H9 (cell line): ENCODE measurements at regions not wholly inside any gene's neighbourhood (a gene's known extent, or its start where the extent isn't known, plus 50 kb on each side); places are given as distances from the start of the nearest gene placed in this dataset.

Experiments used
- DNase-seq: peaks from one replicate; pipeline ENCODE4 v3.0.0-alpha.2; 2017
- H2AFZ ChIP-seq: one replicate; pipeline ENCODE4 v1.6.1; 2013; ENCODE audit warnings: mild to moderate bottlenecking, low read length, control low read depth, moderate library complexity
- H2AK5ac ChIP-seq: 2 replicates; pipeline ENCODE4 v1.6.1; 2013; ENCODE audit warnings: low read length, control low read depth, mixed read lengths; ENCODE audit not compliant: insufficient read length
- H2BK120ac ChIP-seq: one replicate; pipeline ENCODE4 v1.6.1; 2013; ENCODE audit warnings: low read depth, mild to moderate bottlenecking, low read length, control low read depth, inconsistent platforms; ENCODE audit not compliant: poor library complexity, severe bottlenecking
- H2BK12ac ChIP-seq: 2 replicates; pipeline ENCODE4 v1.6.1; 2013; ENCODE audit warnings: low read length, control low read depth, mixed read lengths, low read depth; ENCODE audit not compliant: insufficient read length
- H2BK15ac ChIP-seq: 2 replicates; pipeline ENCODE4 v1.6.1; 2013; ENCODE audit warnings: low read depth, low read length, control low read depth
- H2BK20ac ChIP-seq: one replicate; pipeline ENCODE4 v1.6.1; 2013; ENCODE audit warnings: low read depth, mild to moderate bottlenecking, low read length, control low read depth, inconsistent platforms; ENCODE audit not compliant: poor library complexity, severe bottlenecking
- H2BK5ac ChIP-seq: 2 replicates; pipeline ENCODE4 v1.6.1; 2013; ENCODE audit warnings: low read length, control low read depth, mixed read lengths; ENCODE audit not compliant: insufficient read length
- H3K14ac ChIP-seq: 2 replicates; pipeline ENCODE4 v1.6.1; 2013; ENCODE audit warnings: low read length, control low read depth; ENCODE audit not compliant: insufficient read depth
- H3K18ac ChIP-seq: 2 replicates; pipeline ENCODE4 v1.6.1; 2013; ENCODE audit warnings: low read depth, mild to moderate bottlenecking, mixed read lengths, low read length, control low read depth; ENCODE audit not compliant: insufficient read length
- H3K23ac ChIP-seq: 2 replicates; pipeline ENCODE4 v1.6.1; 2013; ENCODE audit warnings: low read length, control low read depth, mixed read lengths, low read depth; ENCODE audit not compliant: insufficient read length
- H3K23me2 ChIP-seq: 2 replicates; pipeline ENCODE4 v1.6.1; 2013; ENCODE audit warnings: low read depth, mild to moderate bottlenecking, mixed read lengths, low read length, control low read depth; ENCODE audit not compliant: insufficient read length, poor library complexity, severe bottlenecking
- H3K27ac ChIP-seq: 2 replicates; pipeline ENCODE4 v1.5.1; 2013; ENCODE audit warnings: low read length, control low read depth, mixed read lengths, low read depth; ENCODE audit not compliant: insufficient read length
- H3K27me3 ChIP-seq: 2 replicates; pipeline ENCODE4 v1.6.1; 2013; ENCODE audit warnings: low read length, control low read depth, inconsistent platforms; ENCODE audit not compliant: insufficient read depth
- H3K4ac ChIP-seq: 2 replicates; pipeline ENCODE4 v1.6.1; 2013; ENCODE audit warnings: low read depth, mild to moderate bottlenecking, control low read depth, inconsistent platforms, low read length, moderate library complexity
- H3K4me1 ChIP-seq: 2 replicates; pipeline ENCODE4 v1.6.1; 2013; ENCODE audit warnings: low read length, control low read depth, inconsistent platforms; ENCODE audit not compliant: insufficient read depth
- H3K4me2 ChIP-seq: 2 replicates; pipeline ENCODE4 v1.6.1; 2013; ENCODE audit warnings: low read length, control low read depth, mixed read lengths; ENCODE audit not compliant: insufficient read length, insufficient read depth
- H3K56ac ChIP-seq: 2 replicates; pipeline ENCODE4 v1.6.1; 2013; ENCODE audit warnings: low read depth, mild to moderate bottlenecking, mixed read lengths, low read length, control low read depth; ENCODE audit not compliant: insufficient read length
- H3K79me1 ChIP-seq: 2 replicates; pipeline ENCODE4 v1.6.1; 2013; ENCODE audit warnings: low read depth, mild to moderate bottlenecking, moderate library complexity, low read length, control low read depth, inconsistent platforms; ENCODE audit not compliant: insufficient read depth, poor library complexity, severe bottlenecking
- H3K79me2 ChIP-seq: 2 replicates; pipeline ENCODE4 v1.6.1; 2013; ENCODE audit warnings: low read length, control low read depth, inconsistent platforms; ENCODE audit not compliant: insufficient read depth
- H3K9ac ChIP-seq: 2 replicates; pipeline ENCODE4 v1.6.1; 2013; ENCODE audit warnings: low read length, control low read depth, mixed read lengths; ENCODE audit not compliant: insufficient read length; ENCODE audit errors: extremely low read depth
- H3K9me3 ChIP-seq: one replicate; pipeline ENCODE4 v1.6.1; 2013; ENCODE audit warnings: low read depth, low read length, inconsistent platforms; ENCODE audit not compliant: control insufficient read depth
- H3T11ph ChIP-seq: one replicate; pipeline ENCODE4 v1.6.1; 2013; ENCODE audit warnings: mild to moderate bottlenecking, low read length, control low read depth, inconsistent platforms
- H4K20me1 ChIP-seq: one replicate; pipeline ENCODE4 v1.6.1; 2013; ENCODE audit not compliant: control insufficient read depth, insufficient read length, insufficient read depth
- H4K5ac ChIP-seq: 2 replicates; pipeline ENCODE4 v1.6.1; 2013; ENCODE audit warnings: low read depth, mild to moderate bottlenecking, mixed read lengths, low read length, control low read depth; ENCODE audit not compliant: insufficient read length
- H4K8ac ChIP-seq: replicated peaks from 2 replicates; pipeline ENCODE4 v1.6.1; 2013; ENCODE audit warnings: low read length, control low read depth, mixed read lengths, low read depth; ENCODE audit not compliant: insufficient read length
- H4K91ac ChIP-seq: 2 replicates; pipeline ENCODE4 v1.6.1; 2013; ENCODE audit warnings: low read depth, mild to moderate bottlenecking, moderate library complexity, mixed read lengths, low read length, control low read depth; ENCODE audit not compliant: insufficient read length
- H3K27ac Mint-ChIP-seq, 3 experiments: 2 replicates in 2 of 3; 3 replicates in 1 of 3; pipeline ENCODE4 v1.8.0; 2020 to 2021; ENCODE audit warnings: mixed read lengths in 3 of 3, mild to moderate bottlenecking in 1 of 3, moderate library complexity in 1 of 3
- H3K27me3 Mint-ChIP-seq: 2 replicates; pipeline ENCODE4 v1.8.0; 2021; ENCODE audit warnings: low read depth, mild to moderate bottlenecking, moderate library complexity, mixed read lengths
- H3K36me3 Mint-ChIP-seq, 3 experiments: 2 replicates in 2 of 3; 3 replicates in 1 of 3; pipeline ENCODE4 v1.8.0; 2020 to 2021; ENCODE audit warnings: low read depth in 3 of 3, mixed read lengths in 3 of 3; ENCODE audit not compliant: insufficient read depth in 1 of 3
- H3K4me1 Mint-ChIP-seq, 2 experiments: 2 replicates each; pipeline ENCODE4 v1.8.0; 2020; ENCODE audit warnings: mixed read lengths in 2 of 2
- H3K4me3 Mint-ChIP-seq, 2 experiments: 2 replicates in 1 of 2; 3 replicates in 1 of 2; pipeline ENCODE4 v1.8.0; 2020 to 2021; ENCODE audit warnings: mild to moderate bottlenecking in 2 of 2, mixed read lengths in 2 of 2, moderate library complexity in 1 of 2
- H3K9me3 Mint-ChIP-seq, 2 experiments: 2 replicates in 1 of 2; 3 replicates in 1 of 2; pipeline ENCODE4 v1.8.0; 2020; ENCODE audit warnings: mild to moderate bottlenecking in 2 of 2, mixed read lengths in 2 of 2, moderate library complexity in 1 of 2
- WGBS: extraction: QIAGEN DNeasy Blood & Tissue Kit; methylation state at CpG from one replicate; pipeline ENCODE4 v1.1.7; 2013; ENCODE audit warnings: missing lambda C conversion rate, low lambda C conversion rate, mixed read lengths; ENCODE audit not compliant: insufficient read length; ENCODE audit errors: extremely low coverage; 5-methylcytosine and 5-hydroxymethylcytosine counted together
- TF ChIP-seq, protein P1 (sequence below): fragments of 200-600 bp; sonication (generic); conservative IDR thresholded peaks from 3 replicates; pipeline ENCODE4 v1.8.0; 2021; ENCODE audit warnings: antibody characterized with exemption, mild to moderate bottlenecking

DNA sequence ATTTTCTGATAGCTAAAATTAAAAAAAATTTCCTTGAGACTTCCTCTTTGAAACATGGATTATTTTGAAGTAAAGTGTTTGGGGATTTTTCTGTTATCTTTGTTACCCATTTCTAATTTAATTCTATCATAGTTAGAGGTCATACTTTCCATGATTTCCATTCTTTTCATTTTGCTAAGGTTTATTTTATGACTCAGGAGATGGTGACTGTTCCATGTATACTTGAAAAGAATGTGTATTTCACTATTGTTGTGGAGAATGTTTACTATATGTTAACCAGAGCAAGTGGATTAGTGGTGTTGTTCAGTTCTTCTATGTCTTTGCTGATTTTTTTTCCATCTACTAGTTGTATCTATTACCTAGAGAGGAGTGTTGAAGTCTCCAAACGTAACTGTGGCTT lies 250.5 kb upstream of the PELI2 start:
- Histone ChIP-seq H3K9ac (no peak overlapping the region), H3T11ph (no peak overlapping the region), H3K56ac (no peak overlapping the region), H2AFZ (no peak overlapping the region), H3K4me1 (no peaks in the 10 kb centered on the region), H2BK15ac (no peak overlapping the region), H3K14ac (no peak overlapping the region), H4K8ac (no peak overlapping the region), H4K91ac (no peak overlapping the region), H3K79me2 (no peaks in the 10 kb centered on the region), H4K5ac (no peak overlapping the region), H2BK12ac (no peak overlapping the region), H4K20me1 (no peaks in the 10 kb centered on the region), H2BK20ac (no peak overlapping the region), H3K27ac (no peak overlapping the region), H3K27me3 (no peaks in the 10 kb centered on the region), H3K9me3 (no peaks in the 10 kb centered on the region), H3K4me2 (no peak overlapping the region), H3K4ac (no peak overlapping the region), H3K23me2 (no peaks in the 10 kb centered on the region), H2BK120ac (no peak overlapping the region), H2BK5ac (no peak overlapping the region), H2AK5ac (no peak overlapping the region), H3K23ac (no peak overlapping the region), H3K79me1 (no peaks in the 10 kb centered on the region), H3K18ac (no peak overlapping the region)
- peaks cover 1% of the 10 kb centered on the region; the same call in 1 of the 2 replicates for H3K27me3 Mint-ChIP-seq
- H3K4me1 Mint-ChIP-seq, result no peaks in the 10 kb centered on the region
- DNase-seq, result no peak
- H3K36me3 Mint-ChIP-seq, result peaks cover 17 to 24% (median 20%) of the 10 kb centered on the region in 3 experiments
- H3K9me3 Mint-ChIP-seq, result peaks cover 18 to 25% of the 10 kb centered on the region in 2 experiments
- TF ChIP-seq, protein P1, sequence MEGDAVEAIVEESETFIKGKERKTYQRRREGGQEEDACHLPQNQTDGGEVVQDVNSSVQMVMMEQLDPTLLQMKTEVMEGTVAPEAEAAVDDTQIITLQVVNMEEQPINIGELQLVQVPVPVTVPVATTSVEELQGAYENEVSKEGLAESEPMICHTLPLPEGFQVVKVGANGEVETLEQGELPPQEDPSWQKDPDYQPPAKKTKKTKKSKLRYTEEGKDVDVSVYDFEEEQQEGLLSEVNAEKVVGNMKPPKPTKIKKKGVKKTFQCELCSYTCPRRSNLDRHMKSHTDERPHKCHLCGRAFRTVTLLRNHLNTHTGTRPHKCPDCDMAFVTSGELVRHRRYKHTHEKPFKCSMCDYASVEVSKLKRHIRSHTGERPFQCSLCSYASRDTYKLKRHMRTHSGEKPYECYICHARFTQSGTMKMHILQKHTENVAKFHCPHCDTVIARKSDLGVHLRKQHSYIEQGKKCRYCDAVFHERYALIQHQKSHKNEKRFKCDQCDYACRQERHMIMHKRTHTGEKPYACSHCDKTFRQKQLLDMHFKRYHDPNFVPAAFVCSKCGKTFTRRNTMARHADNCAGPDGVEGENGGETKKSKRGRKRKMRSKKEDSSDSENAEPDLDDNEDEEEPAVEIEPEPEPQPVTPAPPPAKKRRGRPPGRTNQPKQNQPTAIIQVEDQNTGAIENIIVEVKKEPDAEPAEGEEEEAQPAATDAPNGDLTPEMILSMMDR, result no peak
- no peak overlapping the region for H3K27ac Mint-ChIP-seq
- no CpG with 5 or more reads among the region's 1 CpG for WGBS
- no peak overlapping the region for H3K4me3 Mint-ChIP-seq
